ENCODE measurements at regions not wholly inside any gene's neighbourhood (a gene's known extent, or its start where the extent isn't known, plus 50 kb on each side); places are given as distances from the start of the nearest gene placed in this dataset.
"Not testable (repeated sequence)": the region's sequence is repeated elsewhere in the genome, so short reads cannot be mapped to it uniquely, and the experiment has no call there.

DNA sequence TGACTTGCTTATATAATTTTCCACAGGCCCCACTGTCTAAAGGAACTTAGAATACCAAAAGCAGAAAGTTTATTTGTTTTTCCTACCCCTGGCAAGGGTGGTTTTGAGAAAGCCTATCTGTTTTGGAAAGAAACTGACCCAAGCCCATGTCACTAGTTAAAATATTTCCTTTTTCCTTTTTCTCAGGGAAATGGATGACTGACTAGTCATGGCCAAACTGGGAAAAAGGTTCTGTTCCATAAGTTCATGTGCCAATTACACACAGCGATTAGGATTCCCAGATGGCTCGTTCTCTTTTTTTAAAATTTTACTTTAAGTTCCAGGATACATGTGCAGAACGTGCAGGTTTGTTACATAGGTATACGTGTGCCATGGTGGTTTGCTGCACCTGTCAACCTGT, 157.8 kb downstream of the IGLL1 start:
- not testable (repeated sequence) for DNase-seq (ENCODE audit: extremely low read depth in 1 of 11, low read depth in 9 of 11, low spot score in 4 of 11)

DNA sequence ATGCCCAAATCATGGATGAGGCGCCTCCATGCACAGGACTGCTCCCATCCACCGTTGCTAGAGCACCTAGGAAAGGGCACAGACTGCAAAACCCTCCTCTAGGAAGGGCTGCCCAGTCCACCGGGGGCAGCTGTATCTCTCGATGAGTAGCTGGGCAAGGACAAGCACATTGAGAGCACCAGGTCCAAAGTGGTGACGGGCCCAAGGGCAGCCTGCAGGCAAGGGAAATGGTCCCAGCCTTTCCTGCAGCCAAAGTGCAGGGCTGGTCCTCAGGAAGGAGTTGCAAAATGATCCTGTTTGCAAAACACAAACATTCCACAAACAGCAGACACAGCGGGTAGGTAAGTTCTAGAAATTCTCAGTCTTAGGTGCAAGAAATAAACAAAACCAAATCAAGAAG, 158.8 kb downstream of the IGLL1 start:
- not testable (repeated sequence) for DNase-seq (ENCODE audit: extremely low read depth in 1 of 11, low read depth in 9 of 11, low spot score in 4 of 11)

DNA sequence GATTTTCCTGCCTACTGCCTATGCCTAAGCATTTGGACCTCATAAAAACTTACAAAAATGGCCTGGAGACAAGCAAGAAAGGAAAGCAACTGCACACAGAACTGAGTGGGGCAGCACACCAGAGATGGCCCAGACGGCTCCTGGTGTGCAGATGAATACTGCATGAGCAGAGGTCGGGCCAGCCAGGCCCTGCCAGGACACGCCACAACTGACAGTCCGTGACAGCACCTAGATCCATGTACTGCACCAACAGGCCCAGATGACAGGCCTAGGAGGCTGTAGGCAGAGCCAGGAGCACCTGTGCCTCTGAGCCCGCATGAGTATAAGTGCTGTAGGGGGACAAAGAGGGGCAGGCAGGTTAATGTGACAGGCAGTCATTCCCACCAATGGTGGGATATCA, 160.2 kb downstream of the IGLL1 start:
- DNase-seq (ENCODE audit: extremely low read depth in 1 of 11, low read depth in 9 of 11, low spot score in 4 of 11): no peak

- DNase-seq (ENCODE audit: extremely low read depth in 1 of 11, low read depth in 9 of 11, low spot score in 4 of 11): no peak
Observed at GRCh38 chr22:23419171-23419570, 160.9 kb downstream of the IGLL1 start.

DNA sequence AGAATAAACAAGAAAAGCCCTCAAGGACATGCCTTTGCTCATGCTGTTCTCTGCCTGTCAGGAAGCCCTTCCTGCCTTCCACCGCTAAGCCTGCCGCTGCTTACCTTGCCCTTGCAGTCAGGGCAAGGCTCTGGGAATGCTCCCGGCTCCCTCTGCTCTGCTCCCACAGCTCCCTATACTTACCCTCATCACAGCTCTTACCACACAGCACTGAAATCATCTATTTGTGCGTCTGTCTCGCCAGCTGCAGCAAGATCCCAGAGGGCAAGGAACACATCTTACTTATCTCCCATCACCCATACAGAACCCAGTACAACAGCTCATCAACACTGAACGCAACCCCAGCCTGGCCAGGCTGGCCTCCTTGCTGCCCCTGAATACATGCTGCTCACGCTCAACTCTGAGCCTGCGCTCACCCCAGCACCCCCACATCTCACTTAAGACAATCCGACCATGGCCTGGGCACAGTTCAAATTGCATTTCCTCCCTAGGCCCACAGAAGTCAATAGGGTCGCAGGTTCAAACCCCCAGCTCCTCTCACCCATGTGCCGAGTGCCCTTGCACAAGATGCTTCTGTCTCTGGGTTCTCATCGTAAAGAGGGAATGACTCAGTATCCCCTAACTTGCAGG, 161.8 kb downstream of the IGLL1 start:
- no peak for DNase-seq (ENCODE audit: extremely low read depth in 1 of 11, low read depth in 9 of 11, low spot score in 4 of 11)

GRCh38 chr22:23417327-23417726, 162.8 kb downstream of the IGLL1 start:
- DNase-seq (ENCODE audit: extremely low read depth in 1 of 11, low read depth in 9 of 11, low spot score in 4 of 11): not testable (repeated sequence)

- DNase-seq (ENCODE audit: extremely low read depth in 1 of 11, low read depth in 9 of 11, low spot score in 4 of 11): not testable (repeated sequence)
Observed at GRCh38 chr22:23416169-23416690, 163.9 kb downstream of the IGLL1 start.

DNA sequence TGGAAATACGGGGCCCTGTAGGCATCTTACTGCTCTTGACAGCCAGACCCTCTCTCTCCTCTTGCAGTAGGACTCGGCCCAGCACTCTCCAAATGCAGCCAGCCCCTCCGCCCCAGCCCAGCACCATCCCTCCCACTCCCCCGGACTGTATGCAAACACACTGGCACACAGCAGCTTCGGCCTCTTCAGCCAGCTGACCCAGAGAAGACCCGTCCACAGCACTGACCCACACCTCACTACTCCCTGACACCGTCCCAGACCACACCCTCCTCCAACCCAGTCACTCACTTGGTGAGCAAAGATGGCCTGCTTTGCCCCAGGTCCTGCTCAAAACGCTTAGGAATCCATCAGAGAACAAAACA, 164.6 kb downstream of the IGLL1 start:
- DNase-seq (ENCODE audit: extremely low read depth in 1 of 11, low read depth in 9 of 11, low spot score in 4 of 11): no peak

GRCh38 chr22:23414727-23415489, 165.2 kb downstream of the IGLL1 start:
- DNase-seq (ENCODE audit: extremely low read depth in 1 of 11, low read depth in 9 of 11, low spot score in 4 of 11): no peak

GRCh38 chr22:23411739-23412138, 168.4 kb downstream of the IGLL1 start:
- DNase-seq (ENCODE audit: extremely low read depth in 1 of 11, low read depth in 9 of 11, low spot score in 4 of 11): no peak

DNA sequence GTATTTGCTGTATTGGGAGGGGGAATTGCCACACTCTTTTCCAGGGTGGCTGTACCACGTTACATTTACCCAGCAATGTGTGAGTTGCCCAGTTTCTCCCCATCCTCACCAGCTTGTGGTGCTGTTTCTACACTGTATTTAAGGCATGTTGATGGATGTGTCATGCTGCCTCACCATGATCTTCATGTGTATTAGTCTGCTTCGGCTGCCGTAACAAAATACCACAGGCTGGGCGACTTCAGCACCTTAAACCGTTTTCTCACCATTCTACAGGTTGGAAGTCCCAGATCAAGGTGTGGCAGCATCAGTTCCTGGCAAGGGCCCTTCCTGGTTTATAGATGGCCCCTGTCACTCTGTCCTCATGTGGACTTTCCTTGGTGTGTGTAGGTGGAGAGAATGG, 169.7 kb downstream of the IGLL1 start:
- no peak for DNase-seq (ENCODE audit: extremely low read depth in 1 of 11, low read depth in 9 of 11, low spot score in 4 of 11)

- DNase-seq (ENCODE audit: extremely low read depth in 1 of 11, low read depth in 9 of 11, low spot score in 4 of 11): no peak
Observed at GRCh38 chr22:23409976-23410375, 170.1 kb downstream of the IGLL1 start.

- no peak for DNase-seq (ENCODE audit: extremely low read depth in 1 of 11, low read depth in 9 of 11, low spot score in 4 of 11)
Observed at GRCh38 chr22:23408321-23408720, 171.8 kb downstream of the IGLL1 start.

GRCh38 chr22:23405366-23405851, 174.7 kb downstream of the IGLL1 start:
- no peak for DNase-seq (ENCODE audit: extremely low read depth in 1 of 11, low read depth in 9 of 11, low spot score in 4 of 11)

- peak in 7 of 11 donors; percentile 40 to 77 (median 72) for DNase-seq (ENCODE audit: extremely low read depth in 1 of 11, low read depth in 9 of 11, low spot score in 4 of 11)
Observed at GRCh38 chr22:23404689-23405365, 175.3 kb downstream of the IGLL1 start.

DNA sequence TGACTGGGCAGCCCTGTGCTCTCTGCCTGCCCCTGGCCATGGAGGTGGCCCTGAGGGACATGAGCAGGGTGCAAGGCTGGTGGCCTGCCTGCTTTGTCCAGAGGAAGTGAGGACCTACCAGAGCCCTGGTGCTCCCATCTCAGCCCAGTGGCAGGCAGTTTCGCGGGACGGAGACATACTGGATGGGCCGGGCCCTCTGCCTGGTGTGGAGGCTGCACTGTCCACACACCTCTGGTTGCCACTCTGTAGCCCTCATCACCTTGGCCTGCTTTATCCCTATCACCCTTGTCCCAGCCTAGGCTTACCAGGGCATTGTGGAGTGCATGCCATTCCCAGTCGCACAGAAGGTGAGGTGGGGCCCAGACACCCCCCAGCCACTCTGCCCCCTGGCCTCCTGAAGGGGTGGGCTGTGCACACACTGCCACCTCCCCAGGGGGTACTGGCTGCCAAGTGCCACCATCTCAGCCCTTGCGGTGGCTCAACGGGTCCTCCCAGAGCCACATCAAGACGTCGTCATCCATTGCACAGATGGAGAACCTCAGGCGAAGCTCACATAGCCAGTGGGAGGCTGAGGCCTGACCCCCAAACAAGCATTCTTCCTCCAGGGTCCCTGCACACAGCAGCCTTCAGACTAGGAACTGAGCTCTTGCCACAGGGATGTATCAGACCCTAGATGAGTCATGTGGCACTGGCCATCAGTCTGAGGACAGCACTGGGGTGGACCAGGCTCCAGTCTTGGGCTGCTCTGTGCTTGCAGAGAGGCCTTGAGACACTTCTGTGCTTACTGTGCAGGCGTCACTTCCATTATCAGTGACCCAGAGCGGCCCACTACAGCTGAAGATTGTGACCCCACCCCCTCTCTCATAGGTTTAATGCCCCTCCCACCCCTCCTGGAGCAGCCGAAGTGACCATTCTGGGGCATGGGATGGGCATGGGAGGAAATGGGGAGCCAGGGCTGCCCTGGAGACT, 176.1 kb downstream of the IGLL1 start:
- DNase-seq (ENCODE audit: extremely low read depth in 1 of 11, low read depth in 9 of 11, low spot score in 4 of 11): no peak

GRCh38 chr22:23403152-23403719, 176.9 kb downstream of the IGLL1 start:
- DNase-seq (ENCODE audit: extremely low read depth in 1 of 11, low read depth in 9 of 11, low spot score in 4 of 11): no peak
